GM18861 (cell line): ENCODE measurements at regions not wholly inside any gene's neighbourhood (a gene's known extent, or its start where the extent isn't known, plus 50 kb on each side); places are given as distances from the start of the nearest gene placed in this dataset.
"Not testable (repeated sequence)": the region's sequence is repeated elsewhere in the genome, so short reads cannot be mapped to it uniquely, and the experiment has no call there.

Source experiments
- ATAC-seq: cut with Tn5 transposase; IDR thresholded peaks from one replicate; pipeline ENCODE4 v1.9.1; 2021; ENCODE audit not compliant: unreplicated experiment

GRCh38 chr17:64773386-64773835, 111.3 kb upstream of the SMURF2 start:
- no peak for ATAC-seq

- no peak for ATAC-seq
These were observed 110.8 kb upstream of the SMURF2 start for GRCh38 chr17:64772845-64773299.

DNA sequence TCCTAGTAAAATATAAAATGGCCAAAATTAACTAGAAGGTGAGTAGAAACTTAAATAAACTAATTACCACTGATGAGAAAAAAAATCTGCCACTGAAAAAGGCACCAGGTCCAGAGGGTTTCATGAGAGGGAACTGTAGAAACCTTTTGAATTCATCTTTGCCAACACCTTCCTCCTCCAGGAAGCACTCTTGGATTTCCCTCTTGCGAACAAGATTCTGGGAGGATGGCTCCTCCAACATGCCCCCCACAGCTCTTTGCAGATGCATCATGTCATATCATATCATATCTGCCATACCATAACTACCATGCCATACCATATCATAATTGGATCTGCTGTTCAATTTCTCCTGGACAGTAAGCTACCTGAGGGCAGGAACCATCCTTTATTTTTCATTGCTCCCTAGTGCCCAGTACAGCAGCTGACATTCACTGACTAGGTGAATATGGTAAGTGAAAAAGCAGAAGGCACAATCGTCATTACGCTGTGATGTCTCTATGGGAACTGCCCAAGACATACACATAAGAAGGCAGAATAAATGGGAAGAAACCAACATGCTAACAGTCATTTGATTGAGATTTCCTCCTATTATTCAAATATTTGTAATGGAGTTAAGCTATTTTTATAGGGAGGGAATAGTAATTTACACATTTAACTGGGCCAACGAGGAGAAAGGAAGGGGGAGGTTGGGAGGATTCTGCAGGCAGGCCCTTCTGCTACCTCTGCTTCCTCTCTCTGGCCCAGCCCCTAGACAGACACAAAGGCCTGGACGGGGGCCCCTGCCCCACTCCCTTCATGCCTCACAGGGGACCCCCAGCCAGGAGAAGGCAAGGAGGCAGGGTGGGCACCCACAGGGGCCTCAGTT, 110.1 kb upstream of the SMURF2 start:
- no peak for ATAC-seq

- ATAC-seq: no peak
These were observed 107.6 kb upstream of the SMURF2 start for GRCh38 chr17:64769712-64770111.

GRCh38 chr17:64767269-64767997, 105.3 kb upstream of the SMURF2 start:
- no peak for ATAC-seq

DNA sequence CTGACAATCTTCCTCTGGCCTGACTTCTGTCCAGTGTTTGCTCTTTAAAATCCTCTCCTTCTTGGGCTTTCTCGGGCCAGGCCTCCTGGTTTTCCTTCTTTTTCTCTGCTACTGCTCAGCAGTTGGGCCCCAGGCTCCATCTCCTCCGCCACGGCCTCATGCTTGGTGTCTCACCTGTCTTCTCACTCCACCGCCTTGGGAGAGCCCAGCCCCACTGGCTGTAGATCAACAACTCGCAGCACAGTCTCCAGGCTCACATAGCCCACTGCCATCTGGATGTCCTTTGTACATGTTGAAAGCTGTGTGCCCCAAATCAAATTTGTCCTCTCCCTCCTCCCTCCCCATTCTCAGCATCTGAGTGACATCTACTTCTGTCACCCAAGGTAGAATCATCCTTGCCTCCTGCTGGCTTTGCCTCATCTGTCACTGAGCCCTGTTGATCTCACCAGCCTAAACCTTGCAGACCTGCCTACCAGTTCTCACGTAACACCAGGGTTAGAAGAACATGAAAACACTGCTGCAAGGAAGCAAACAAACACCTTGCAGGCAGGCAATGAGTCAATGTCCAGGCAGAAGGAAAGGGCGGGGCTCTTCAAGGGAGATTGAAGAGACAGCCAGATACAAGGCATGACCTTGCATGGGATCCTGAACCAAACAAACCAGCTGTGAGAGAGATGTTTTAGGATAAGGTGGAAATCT, 103.2 kb upstream of the SMURF2 start:
- no peak for ATAC-seq

DNA sequence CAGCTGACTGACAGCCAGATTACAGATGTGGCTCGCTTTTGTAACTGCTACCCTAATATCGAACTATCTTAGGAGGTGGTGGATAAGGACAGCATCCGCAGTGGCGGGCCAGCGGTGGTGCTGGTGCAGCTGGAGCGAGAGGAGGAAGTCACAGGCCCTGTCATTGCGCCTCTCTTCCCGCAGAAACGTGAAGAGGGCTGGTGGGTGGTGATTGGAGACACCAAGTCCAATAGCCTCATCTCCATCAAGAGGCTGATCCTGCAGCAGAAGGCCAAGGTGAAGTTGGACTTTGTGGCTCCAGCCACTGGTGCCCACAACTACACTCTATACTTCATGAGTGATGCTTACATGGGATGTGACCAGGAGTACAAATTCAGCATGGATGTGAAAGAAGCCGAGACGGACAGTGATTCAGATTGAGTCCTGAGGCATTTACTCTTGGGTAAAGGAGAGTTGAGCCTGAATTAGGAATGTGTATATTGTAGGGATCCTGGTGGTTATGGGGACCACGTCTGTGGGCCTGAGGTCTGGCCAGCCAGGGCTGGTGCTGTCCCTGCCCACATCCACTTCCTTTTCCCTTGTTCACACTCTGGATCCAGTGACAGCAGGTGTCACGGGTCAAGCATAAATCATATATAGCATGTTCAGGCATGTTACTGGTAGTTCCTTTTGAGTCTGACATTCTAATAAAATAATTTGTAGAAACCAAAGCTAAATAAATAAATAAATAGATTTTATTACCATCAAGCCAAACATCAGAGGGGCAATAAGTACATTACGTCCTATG, 89.0 kb upstream of the SMURF2 start:
- ATAC-seq: no peak

DNA sequence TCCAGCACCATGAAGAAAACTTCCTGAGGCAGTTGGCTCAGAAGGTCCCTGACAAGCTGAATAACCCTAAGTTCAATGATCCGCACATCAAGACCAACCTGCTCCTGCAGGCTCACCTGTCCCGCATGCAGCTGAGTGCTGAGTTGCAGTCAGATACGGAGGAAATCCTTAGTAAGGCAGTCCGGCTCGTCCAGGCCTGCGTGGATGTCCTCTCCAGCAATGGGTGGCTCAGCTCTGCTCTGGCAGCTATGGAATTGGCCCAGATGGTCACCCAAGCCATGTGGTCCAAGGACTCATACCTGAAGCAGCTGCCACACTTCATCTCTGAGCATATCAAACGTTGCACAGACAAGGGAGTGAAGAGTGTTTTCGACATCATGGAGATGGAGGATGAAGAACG, 88.4 kb upstream of the SMURF2 start:
- no peak for ATAC-seq

DNA sequence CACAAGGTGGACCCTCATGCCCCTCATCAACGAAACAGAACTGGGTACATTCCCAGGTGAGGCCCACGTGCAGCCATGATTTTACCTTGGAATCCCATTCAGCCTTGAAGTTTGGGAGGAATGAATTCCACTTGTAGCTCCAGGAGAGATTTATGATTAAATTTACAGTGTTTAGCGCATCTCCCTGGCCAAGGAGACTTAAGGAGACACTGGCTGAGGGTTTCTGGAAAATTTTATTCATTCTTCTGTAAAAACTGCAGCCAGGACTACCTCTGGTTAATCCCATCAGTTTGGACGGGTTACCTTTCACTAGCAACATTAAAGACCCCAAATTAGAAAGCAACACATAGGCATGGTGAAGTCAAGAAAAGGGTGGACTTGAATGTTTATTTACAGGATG, 87.2 kb upstream of the SMURF2 start:
- no peak for ATAC-seq

DNA sequence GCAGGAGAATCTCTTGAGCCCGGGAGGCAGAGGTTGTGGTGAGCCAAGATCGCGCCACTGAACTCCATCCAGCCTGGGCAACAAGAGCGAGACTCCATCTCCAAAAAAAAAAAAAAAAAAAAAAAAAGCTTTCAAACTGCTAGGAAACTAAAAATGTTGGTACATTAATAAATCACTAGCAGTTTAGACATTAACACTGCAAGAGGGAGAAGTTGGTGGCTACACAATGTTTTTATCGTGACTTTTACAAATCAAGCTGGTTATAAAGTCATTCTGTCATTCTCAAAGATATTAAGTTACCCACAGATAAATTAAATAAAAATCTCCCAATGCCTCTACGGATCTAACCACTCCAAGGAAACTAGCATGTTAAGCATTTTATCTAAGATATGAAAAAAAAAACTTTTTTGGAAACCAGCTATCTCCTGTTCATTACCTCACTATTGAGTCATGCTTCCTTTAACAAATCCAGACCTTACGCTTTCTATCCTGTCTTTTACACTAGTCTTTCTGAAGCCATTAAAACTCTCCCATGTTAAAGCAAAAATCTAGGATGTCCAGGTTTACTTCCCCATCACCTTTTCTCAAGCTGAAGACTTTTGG, 85.9 kb upstream of the SMURF2 start:
- ATAC-seq: no peak

DNA sequence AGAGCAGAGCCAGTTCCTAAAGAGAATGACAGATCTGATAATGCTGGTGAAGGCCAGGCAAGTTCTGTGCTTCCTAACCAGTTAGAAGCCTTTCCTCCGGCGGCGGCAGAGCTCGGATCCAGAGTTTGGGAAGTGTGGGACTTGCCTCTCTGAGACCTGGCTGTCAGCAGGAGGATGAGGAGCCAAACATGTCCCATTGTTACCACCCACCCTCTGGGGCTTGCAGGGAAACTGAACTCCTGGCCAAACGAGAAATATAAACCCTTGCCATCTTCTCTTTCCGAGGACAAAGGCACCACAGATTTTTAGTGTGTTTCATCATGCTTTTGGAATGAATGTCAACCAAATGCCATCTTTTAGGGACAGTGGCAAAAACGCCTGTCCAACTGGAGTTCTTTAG, 80.2 kb upstream of the SMURF2 start:
- ATAC-seq: no peak

GRCh38 chr17:64741916-64742315, 79.8 kb upstream of the SMURF2 start:
- not testable (repeated sequence) for ATAC-seq

DNA sequence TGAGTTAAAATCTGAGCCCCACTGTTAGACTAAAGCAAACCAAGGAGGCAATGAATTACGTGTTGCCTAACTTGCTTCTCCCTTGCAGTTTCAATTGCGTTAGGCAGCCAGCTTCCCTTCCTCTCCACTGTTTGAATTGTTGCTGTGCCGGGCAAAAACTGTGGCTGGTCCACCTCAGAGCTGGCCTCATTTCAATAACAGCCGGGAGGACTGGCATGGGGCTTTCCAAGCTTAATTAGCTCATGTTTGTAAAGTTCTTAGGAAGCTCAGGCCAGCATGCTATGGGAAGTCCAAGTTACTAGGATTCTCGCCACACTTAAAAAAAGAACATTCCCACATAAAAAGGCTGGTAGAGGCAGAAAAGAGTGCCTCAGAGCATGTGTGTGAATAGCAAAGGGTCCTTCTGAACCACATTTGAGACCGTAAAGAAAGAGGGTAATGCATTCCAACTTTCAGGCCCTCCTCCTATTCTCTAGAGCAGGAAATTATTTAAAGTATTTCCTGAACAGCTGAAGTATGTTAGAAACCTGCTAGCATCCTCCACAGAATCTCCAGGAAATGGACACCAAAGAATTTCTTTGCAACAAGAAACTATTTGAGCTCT, 79.0 kb upstream of the SMURF2 start:
- no peak for ATAC-seq

DNA sequence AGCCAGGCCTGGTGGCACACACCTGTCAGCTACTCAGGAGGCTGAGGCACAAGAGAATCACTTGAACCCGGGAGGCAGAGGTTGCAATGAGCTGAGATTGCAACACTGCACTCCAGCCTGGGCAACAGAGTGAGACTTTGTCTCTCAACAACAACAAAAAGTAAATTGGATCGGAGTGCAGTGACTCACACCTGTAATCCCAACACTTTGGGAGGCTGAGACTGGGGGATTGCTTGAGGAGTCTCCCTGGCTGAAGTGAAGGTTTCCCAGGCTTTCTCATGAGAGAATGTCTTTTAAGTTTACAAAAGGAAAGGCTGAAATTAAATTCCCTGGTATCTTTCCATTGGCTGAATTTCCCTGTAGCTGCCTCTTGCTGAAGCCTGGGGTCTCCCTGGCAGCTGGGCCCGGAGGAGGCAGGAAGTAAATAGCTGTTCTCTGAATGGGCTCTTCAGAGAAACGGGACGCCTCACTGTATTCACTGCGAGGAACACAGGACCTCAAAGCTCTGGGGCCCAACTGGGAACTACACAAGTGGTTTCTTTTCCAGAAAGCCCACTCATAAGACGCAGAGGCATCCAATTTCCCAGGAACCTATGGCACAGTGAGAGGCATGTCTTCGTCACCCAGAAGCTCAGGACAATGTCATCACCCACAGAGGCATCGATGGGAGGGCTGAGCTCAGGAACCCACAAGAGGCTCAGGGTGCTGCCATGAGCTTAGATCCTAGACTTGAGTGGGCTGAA, 77.4 kb upstream of the SMURF2 start:
- ATAC-seq: no peak

DNA sequence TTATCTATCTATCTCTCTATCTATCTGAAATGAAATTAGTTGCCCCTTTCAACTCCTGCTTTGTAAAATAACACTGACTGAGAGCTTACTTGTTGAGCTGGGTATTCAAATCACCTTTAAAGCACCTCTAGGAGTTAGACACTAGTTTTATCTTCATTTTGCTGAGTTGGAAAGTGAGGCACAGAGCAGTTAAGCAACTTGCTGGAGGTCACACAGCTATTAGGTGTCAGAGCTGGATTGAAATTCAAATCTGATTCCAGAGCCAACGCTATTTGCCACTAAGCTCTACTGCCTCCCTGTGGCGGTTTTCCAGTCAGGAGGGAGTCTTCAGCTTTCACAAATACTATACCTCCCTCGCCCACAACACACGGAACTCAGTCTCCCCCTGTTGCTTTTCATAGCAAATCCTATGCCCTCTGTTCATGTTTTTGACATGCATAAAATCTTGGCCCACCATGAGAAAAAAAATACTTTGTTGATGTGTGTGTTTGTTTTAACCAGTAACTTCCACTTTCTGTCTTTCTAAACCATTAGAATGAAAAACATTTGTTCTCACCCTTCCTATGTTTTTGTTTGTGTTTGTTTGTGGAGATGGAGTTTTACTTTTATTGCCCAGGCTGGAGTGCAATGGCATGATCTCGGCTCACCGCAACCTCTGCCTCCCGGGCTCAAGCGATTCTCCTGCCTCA, 74.8 kb upstream of the SMURF2 start:
- ATAC-seq: no peak

DNA sequence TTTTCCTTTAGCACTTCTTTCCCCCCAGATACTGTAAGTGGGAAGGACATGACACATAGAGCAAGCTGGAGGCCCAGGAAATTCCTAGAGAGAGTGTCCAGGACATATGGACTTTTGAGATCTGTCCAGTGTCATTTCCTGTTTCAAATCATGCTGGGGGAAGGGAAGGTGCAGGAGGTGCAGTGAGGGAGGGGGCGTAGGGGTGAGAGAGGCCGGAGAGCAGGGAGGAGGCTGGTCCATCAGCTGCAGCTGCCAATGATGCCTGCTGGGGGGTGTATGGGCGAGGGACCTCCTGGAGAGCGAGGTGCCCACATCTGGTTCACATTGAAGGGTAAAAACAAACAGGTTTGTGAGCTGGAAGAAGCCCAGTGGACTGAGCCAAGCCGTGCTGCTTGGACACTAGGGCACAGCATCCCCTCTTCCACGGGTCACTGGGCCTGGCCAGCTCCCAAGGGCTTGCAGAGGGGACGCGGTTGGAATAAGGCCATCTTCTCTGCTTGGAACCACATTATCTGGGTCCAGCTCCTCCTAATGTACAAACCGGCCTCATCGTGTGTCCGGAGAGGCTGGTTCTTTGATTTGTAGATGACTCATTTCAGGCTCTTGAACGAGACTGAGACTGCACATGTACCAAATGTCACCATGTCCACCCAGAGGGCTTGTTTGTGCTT, 70.4 kb upstream of the SMURF2 start:
- no peak for ATAC-seq

GRCh38 chr17:64730023-64730422, 67.9 kb upstream of the SMURF2 start:
- ATAC-seq: not testable (repeated sequence)

- no peak for ATAC-seq
These were observed 67.1 kb upstream of the SMURF2 start for GRCh38 chr17:64729201-64729600.
